Renal cortex interstitium (tissue), 11 donors: ENCODE measurements at regions not wholly inside any gene's neighbourhood (a gene's known extent, or its start where the extent isn't known, plus 50 kb on each side); places are given as distances from the start of the nearest gene placed in this dataset.

ENCODE experiments used
- DNase-seq, 11 donors: peaks; one replicate each; pipeline ENCODE4 v3.0.0-alpha.2; 2013; ENCODE audit warnings: low read depth in 9 of 11, low spot score in 4 of 11; ENCODE audit errors: extremely low read depth in 1 of 11

DNA sequence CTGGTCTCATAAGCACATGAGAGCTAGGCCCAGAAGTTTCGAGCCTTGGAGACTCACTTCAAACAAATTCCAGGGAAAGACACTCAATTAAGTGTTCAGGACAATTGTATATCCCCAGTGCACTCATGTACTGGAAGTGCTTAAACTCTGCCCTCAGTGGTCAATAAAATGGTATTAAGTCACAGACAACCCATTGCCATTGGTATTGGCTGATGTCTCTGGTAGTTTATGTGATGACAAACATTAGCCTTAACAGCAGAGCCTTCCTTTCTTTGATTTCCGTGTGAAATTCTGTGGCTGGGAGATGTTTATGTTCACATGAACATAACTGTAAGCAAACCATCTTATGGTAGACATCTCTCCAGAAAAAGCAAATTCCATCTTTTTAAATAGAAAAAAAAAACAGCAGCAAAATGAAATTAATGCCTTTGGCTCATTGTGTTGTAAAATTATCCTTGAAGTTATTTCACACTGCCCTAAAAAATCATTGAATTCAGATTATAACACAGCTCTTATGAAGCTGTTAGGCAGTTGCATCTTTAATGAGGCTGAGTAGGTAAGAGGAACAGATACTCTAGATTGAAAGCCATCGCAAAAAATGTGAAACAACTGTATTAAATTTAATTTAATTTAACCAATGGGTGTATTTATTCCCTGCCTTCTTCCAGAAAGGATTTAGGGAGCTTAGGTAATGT, 216.2 kb upstream of the PLEKHG7 start:
- no peak for DNase-seq

- no peak for DNase-seq
Observed at GRCh38 chr12:92485351-92486348, 217.1 kb upstream of the PLEKHG7 start.

DNA sequence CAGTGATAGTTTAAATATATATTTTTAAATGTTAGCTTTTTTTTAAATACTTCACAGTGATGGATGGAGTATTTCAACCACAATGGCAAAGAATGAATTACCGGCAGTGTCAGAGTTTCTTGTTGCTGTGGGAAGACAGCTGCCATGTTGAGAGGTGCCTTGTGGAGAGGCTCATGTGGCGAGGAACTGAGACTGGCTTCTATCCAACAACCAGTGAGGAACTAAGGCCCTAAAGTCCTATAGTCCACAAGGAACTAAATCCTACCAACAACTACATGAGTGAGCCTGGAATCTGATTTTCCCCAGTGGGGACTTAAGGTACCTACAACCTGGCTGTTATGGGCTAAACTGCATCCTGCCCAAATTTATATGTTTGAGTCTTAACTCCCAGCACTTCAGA, 220.2 kb upstream of the PLEKHG7 start:
- DNase-seq, result no peak

- no peak for DNase-seq
Observed at GRCh38 chr12:92481066-92481465, 221.7 kb upstream of the PLEKHG7 start.

DNA sequence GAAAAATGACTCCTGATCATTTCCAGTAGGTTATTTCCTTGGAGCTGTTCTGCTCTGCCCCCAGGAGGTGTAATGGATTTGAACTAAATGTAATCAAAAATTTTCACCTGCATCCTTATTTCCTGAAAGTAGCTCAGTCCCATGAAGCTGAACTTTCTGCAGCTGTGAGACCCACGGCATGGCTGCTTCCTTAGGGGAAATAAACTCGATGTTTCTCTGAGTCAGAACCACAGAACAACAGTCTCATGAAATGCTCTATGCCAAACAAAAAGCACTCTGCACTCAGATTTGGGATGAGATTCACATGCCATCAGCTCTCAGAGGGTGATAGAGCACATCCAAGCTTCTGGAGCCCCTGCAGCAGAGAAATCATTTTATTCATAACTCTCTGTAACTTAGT, 224.1 kb upstream of the PLEKHG7 start:
- no peak for DNase-seq

- DNase-seq, result no peak
Observed at GRCh38 chr12:92476844-92477243, 225.9 kb upstream of the PLEKHG7 start.

GRCh38 chr12:92473564-92473963, 229.2 kb upstream of the PLEKHG7 start:
- no peak for DNase-seq

- no peak for DNase-seq
Observed at GRCh38 chr12:92472201-92472600, 230.6 kb upstream of the PLEKHG7 start.

GRCh38 chr12:92471551-92471950, 231.2 kb upstream of the PLEKHG7 start:
- DNase-seq, result no peak

DNA sequence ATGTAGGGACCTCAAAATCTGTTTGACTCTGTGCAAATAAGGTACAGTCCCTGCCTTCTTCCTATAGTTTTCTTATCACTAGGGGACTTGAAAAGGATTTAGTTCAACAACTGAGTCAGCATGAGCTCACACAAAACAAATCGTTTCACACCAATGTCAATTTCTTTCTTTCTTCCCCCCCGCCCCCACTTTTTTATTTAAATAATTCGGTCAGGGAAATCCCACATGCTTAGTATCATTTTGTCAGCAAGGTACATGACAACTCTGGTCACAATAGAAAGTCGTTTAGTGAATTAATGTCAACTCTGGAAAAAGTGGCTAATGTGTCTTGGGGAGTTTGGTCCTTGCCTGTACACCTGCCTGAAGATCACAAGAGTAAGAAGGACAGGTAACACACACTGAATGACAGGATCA, 232.2 kb upstream of the PLEKHG7 start:
- no peak for DNase-seq

- no peak for DNase-seq
Observed at GRCh38 chr12:92469837-92470236, 233.0 kb upstream of the PLEKHG7 start.

DNA sequence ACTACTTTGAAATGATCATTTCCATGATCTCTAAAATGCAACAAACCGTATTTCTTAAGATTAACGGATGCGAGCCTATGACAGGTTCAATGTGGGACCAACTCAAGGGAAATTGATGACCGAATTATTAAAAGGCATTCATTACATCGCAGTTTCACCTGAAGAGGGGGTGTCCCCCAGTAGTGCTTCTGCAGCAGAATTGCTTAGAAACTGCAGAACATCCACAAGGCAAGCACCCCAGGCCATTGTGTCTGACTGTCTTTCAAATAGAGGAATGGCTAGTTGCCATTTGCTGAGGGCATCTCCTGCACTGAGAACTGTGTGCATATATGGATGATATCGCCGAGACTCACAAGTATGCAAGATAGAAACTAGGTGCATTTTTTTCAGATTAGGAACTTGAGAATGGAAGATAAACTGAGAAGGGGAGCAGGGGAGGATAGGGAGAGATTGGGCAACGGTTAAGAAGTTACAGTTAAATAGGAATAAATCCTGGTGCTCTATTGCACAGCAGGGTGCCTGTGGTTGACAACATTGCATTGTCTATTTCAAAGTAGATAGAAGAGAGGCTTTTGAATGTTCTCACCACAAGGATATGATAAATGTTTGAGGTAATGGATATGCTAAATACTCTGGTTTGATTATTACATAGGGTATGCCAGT, 234.3 kb upstream of the PLEKHG7 start:
- no peak for DNase-seq

GRCh38 chr12:92467886-92468285, 234.9 kb upstream of the PLEKHG7 start:
- no peak for DNase-seq

- no peak for DNase-seq
Observed at GRCh38 chr12:92466391-92467305, 236.1 kb upstream of the PLEKHG7 start.

- no peak for DNase-seq
Observed at GRCh38 chr12:92465786-92466295, 236.9 kb upstream of the PLEKHG7 start.

GRCh38 chr12:92464911-92465310, 237.9 kb upstream of the PLEKHG7 start:
- no peak for DNase-seq

DNA sequence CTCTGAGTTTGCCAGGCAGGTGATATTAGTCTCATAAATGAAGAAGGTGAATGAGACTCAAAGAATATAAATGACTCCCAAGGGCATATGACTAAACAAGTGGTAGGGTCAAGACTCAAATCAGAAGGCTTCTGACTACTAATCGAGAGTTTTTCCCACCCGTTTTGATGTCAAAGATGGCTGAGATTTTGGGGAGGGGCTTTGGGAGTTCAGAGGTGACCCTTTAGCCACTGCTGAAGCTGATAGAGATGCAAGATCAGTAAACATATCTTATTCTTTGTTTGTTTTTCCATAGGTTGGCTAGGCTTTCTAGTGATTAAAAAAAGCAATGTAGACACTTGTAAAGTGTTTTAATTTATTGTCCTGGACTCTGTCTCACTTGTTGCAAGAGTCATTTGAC, 239.6 kb upstream of the PLEKHG7 start:
- no peak for DNase-seq

- no peak for DNase-seq
Observed at GRCh38 chr12:92462527-92462926, 240.3 kb upstream of the PLEKHG7 start.

- DNase-seq, result no peak
Observed at GRCh38 chr12:92462049-92462448, 240.7 kb upstream of the PLEKHG7 start.
